NCI-H524 (cell line): ENCODE measurements at regions not wholly inside any gene's neighbourhood (a gene's known extent, or its start where the extent isn't known, plus 50 kb on each side); places are given as distances from the start of the nearest gene placed in this dataset.

Experiments used
- DNase-seq, 2 experiments: peaks; one replicate each; lab custom pipeline; 2025; lab: John Stamatoyannopoulos, UW

- no peak for DNase-seq
These were observed 147.1 kb upstream of the MYCN start for GRCh38 chr2:15793078-15793913.

- no peak for DNase-seq
These were observed 146.4 kb upstream of the MYCN start for GRCh38 chr2:15793978-15794377.

- no peak for DNase-seq
These were observed 145.7 kb upstream of the MYCN start for GRCh38 chr2:15794608-15795134.

- peak; percentile 7 to 38 for DNase-seq
These were observed 144.9 kb upstream of the MYCN start for GRCh38 chr2:15795426-15795825.

- peak; percentile 30 to 50 for DNase-seq
These were observed 144.0 kb upstream of the MYCN start for GRCh38 chr2:15796167-15796942.

- peak; percentile 25 to 32 for DNase-seq
These were observed 143.0 kb upstream of the MYCN start for GRCh38 chr2:15797231-15797938.

GRCh38 chr2:15797939-15798281 is 142.4 kb upstream of the MYCN start:
- DNase-seq = no peak

GRCh38 chr2:15798701-15799431 is 141.5 kb upstream of the MYCN start:
- peak; percentile 84 to 98 for DNase-seq

GRCh38 chr2:15799432-15799827 is 140.9 kb upstream of the MYCN start:
- peak in 1 of 2 experiments; percentile 31 for DNase-seq

- no peak for DNase-seq
These were observed 139.6 kb upstream of the MYCN start for GRCh38 chr2:15800495-15801329.

GRCh38 chr2:15801439-15801838 is 138.9 kb upstream of the MYCN start:
- DNase-seq = no peak

- DNase-seq = no peak
These were observed 138.4 kb upstream of the MYCN start for GRCh38 chr2:15801904-15802303.

- DNase-seq = no peak
These were observed 137.4 kb upstream of the MYCN start for GRCh38 chr2:15802657-15803542.

GRCh38 chr2:15803543-15804245 is 136.7 kb upstream of the MYCN start:
- DNase-seq = no peak

- DNase-seq = no peak
These were observed 136.1 kb upstream of the MYCN start for GRCh38 chr2:15804246-15804619.

GRCh38 chr2:15804691-15805090 is 135.7 kb upstream of the MYCN start:
- no peak for DNase-seq

GRCh38 chr2:15805206-15805605 is 135.1 kb upstream of the MYCN start:
- DNase-seq = no peak

GRCh38 chr2:15805772-15806171 is 134.6 kb upstream of the MYCN start:
- no peak for DNase-seq

GRCh38 chr2:15806801-15807417 is 133.4 kb upstream of the MYCN start:
- no peak for DNase-seq
